Hepatocyte (in vitro differentiated cells): ENCODE measurements at regions not wholly inside any gene's neighbourhood (a gene's known extent, or its start where the extent isn't known, plus 50 kb on each side); places are given as distances from the start of the nearest gene placed in this dataset.

Source experiments
- EZH2 ChIP-seq: fragments of 200-600 bp; sonication (generic); IDR thresholded peaks from 2 replicates; pipeline ENCODE4 v1.6.1; 2016; ENCODE audit warnings: antibody characterized with exemption, mild to moderate bottlenecking, borderline replicate concordance
- EZH2phosphoT487 ChIP-seq: fragments of 200-600 bp; sonication (generic); IDR thresholded peaks from one replicate; pipeline ENCODE4 v1.6.1; 2018; ENCODE audit warnings: antibody characterized with exemption, mild to moderate bottlenecking, low read depth, moderate library complexity; ENCODE audit not compliant: unreplicated experiment, severe bottlenecking
- TF ChIP-seq, protein P1 (sequence below): fragments of 200-600 bp; sonication (generic); IDR thresholded peaks from 2 replicates; pipeline ENCODE4 v1.5.1; 2016; ENCODE audit warnings: antibody characterized with exemption, mild to moderate bottlenecking; ENCODE audit not compliant: poor library complexity

DNA sequence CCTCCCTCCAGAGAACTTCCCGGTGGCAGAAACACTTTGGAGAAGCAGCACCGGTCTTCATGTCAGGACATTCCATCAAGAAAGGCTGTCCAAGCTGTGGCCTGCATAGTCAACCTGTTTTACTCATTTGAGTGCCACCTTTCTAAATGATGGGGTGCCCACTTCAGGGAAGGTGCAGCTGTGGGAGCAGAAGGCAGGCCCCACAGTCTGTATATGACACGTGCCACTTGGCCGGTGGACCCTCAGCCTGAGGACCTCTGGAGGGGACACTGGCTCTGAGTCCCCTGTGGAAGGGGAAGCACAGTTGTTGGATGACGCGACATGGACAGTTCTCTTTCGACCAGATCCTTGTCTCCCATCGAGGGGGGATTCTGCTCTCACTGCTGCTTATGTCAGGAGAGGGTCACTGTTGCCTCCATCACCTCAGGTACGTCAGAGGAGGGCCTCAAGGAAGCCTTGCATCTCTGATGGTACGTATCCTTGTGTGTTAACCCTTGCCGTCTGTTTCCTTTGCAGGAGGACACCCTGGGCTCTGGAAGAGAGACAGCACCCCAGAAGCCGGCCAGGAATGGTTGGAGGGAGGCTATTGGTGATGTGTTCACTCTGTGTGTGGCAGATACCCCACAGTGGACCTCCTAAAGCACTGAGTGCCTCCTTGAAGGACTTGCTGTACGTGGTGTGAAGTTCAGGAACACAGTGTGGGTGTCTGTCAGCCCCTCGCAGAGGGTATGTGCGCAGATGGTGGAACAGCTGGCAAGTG is 132.1 kb upstream of the RTL1 start:
- TF ChIP-seq, protein P1, sequence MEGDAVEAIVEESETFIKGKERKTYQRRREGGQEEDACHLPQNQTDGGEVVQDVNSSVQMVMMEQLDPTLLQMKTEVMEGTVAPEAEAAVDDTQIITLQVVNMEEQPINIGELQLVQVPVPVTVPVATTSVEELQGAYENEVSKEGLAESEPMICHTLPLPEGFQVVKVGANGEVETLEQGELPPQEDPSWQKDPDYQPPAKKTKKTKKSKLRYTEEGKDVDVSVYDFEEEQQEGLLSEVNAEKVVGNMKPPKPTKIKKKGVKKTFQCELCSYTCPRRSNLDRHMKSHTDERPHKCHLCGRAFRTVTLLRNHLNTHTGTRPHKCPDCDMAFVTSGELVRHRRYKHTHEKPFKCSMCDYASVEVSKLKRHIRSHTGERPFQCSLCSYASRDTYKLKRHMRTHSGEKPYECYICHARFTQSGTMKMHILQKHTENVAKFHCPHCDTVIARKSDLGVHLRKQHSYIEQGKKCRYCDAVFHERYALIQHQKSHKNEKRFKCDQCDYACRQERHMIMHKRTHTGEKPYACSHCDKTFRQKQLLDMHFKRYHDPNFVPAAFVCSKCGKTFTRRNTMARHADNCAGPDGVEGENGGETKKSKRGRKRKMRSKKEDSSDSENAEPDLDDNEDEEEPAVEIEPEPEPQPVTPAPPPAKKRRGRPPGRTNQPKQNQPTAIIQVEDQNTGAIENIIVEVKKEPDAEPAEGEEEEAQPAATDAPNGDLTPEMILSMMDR, result no peak
- TF ChIP-seq EZH2, result no peak
- no peak for TF ChIP-seq EZH2phosphoT487
